ENCODE measurements at regions not wholly inside any gene's neighbourhood (a gene's known extent, or its start where the extent isn't known, plus 50 kb on each side); places are given as distances from the start of the nearest gene placed in this dataset.

GRCh38 chr20:61185841-61186601 lies 66.0 kb upstream of the CDH4 start:
- H3K36me3 ChIP-seq (ENCODE audit: control insufficient read depth in 2 of 3, insufficient read depth in 3 of 3, low read length in 3 of 3), result no peaks in the 10 kb centered on the region
- FAIRE-seq (no peak), DNase-seq (peak in 2 of 5 donors; percentile 36 to 40)
- peaks cover 2% of the 10 kb centered on the region for H3K27me3 ChIP-seq (ENCODE audit: control insufficient read depth, insufficient read depth, low read length)
- TF ChIP-seq CTCF (IDR thresholded peaks at IDR 0.05; ENCODE audit: borderline replicate concordance, extremely low read depth, insufficient read depth), result no peak
- intact Hi-C loops (cut with DNase I), result no loop called here
- no peaks in the 10 kb centered on the region for H3K4me1 ChIP-seq (ENCODE audit: control insufficient read depth in 2 of 3, insufficient read depth in 2 of 3, low read depth in 1 of 3, low read length in 3 of 3)
- no peak overlapping the region for H3K27ac ChIP-seq (ENCODE audit: low read depth in 2 of 2, low read length in 2 of 2)
- H3K9ac ChIP-seq (ENCODE audit: low read length in 3 of 3), result no peak overlapping the region
- no peaks in the 10 kb centered on the region for H3K9me3 ChIP-seq (ENCODE audit: control insufficient read depth in 2 of 3, insufficient read depth in 1 of 3, low read length in 3 of 3)
- no peak overlapping the region for H3K4me3 ChIP-seq (ENCODE audit: low read length in 3 of 3)

GRCh38 chr20:61186771-61187472 lies 65.1 kb upstream of the CDH4 start:
- peaks cover 2% of the 10 kb centered on the region for H3K27me3 ChIP-seq (ENCODE audit: control insufficient read depth, insufficient read depth, low read length)
- intact Hi-C loops (cut with DNase I), result no loop called here
- TF ChIP-seq CTCF (IDR thresholded peaks at IDR 0.05; ENCODE audit: borderline replicate concordance, extremely low read depth, insufficient read depth), result no peak
- H3K4me3 ChIP-seq (ENCODE audit: low read length in 3 of 3), result no peak overlapping the region
- no peak overlapping the region for H3K27ac ChIP-seq (ENCODE audit: low read depth in 2 of 2, low read length in 2 of 2)
- no peaks in the 10 kb centered on the region for H3K4me1 ChIP-seq (ENCODE audit: control insufficient read depth in 2 of 3, insufficient read depth in 2 of 3, low read depth in 1 of 3, low read length in 3 of 3)
- H3K9me3 ChIP-seq (ENCODE audit: control insufficient read depth in 2 of 3, insufficient read depth in 1 of 3, low read length in 3 of 3), result no peaks in the 10 kb centered on the region
- no peak for FAIRE-seq
- H3K9ac ChIP-seq (ENCODE audit: low read length in 3 of 3), result no peak overlapping the region
- H3K36me3 ChIP-seq (ENCODE audit: control insufficient read depth in 2 of 3, insufficient read depth in 3 of 3, low read length in 3 of 3), result no peaks in the 10 kb centered on the region
- no peak for DNase-seq

GRCh38 chr20:61189534-61189933 lies 62.5 kb upstream of the CDH4 start:
- Histone ChIP-seq H3K27me3 (ENCODE audit: control insufficient read depth, insufficient read depth, low read length) (no peaks in the 10 kb centered on the region), H3K4me3 (ENCODE audit: low read length in 3 of 3) (no peak overlapping the region), H3K27ac (ENCODE audit: low read depth in 2 of 2, low read length in 2 of 2) (no peak overlapping the region), H3K9ac (ENCODE audit: low read length in 3 of 3) (no peak overlapping the region), H3K4me1 (ENCODE audit: control insufficient read depth in 2 of 3, insufficient read depth in 2 of 3, low read depth in 1 of 3, low read length in 3 of 3) (no peaks in the 10 kb centered on the region), H3K36me3 (ENCODE audit: control insufficient read depth in 2 of 3, insufficient read depth in 3 of 3, low read length in 3 of 3) (no peaks in the 10 kb centered on the region), H3K9me3 (ENCODE audit: control insufficient read depth in 2 of 3, insufficient read depth in 1 of 3, low read length in 3 of 3) (no peaks in the 10 kb centered on the region)
- no peak for DNase-seq
- intact Hi-C loops (cut with DNase I), result no loop called here
- no peak for FAIRE-seq
- no peak for TF ChIP-seq CTCF (IDR thresholded peaks at IDR 0.05; ENCODE audit: borderline replicate concordance, extremely low read depth, insufficient read depth)

All from kidney (tissue), 13 donors.